GM21529 (cell line): ENCODE measurements at regions not wholly inside any gene's neighbourhood (a gene's known extent, or its start where the extent isn't known, plus 50 kb on each side); places are given as distances from the start of the nearest gene placed in this dataset.
A peak's percentile ranks its signal among the peaks of the same experiment; 100 is the strongest.

Source experiments
- ATAC-seq: cut with Tn5 transposase; IDR thresholded peaks from one replicate; pipeline ENCODE4 v1.9.1; 2021; ENCODE audit not compliant: unreplicated experiment

GRCh38 chr2:155350783-155351580 lies 652.5 kb downstream of the KCNJ3 start:
- no peak for ATAC-seq

DNA sequence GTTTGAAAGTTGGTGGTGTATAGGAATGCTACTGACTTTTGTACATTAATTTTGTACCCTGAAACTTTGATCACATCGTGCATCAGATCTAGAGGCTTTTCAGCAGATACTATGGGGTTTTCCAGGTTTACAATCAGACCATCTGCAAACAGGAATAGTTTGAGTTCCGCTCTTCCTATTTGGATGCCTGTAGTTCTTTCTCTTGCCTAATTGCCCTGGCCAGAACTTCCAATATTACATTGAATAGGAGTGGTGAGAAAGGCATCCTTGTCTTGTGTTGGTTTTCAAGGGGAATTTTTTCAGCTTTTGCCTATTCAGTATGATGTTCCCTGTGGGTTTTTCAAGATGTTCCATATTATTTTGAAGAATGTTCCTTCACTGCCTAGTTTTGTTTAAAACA lies 633.5 kb downstream of the KCNJ3 start:
- ATAC-seq, result no peak

DNA sequence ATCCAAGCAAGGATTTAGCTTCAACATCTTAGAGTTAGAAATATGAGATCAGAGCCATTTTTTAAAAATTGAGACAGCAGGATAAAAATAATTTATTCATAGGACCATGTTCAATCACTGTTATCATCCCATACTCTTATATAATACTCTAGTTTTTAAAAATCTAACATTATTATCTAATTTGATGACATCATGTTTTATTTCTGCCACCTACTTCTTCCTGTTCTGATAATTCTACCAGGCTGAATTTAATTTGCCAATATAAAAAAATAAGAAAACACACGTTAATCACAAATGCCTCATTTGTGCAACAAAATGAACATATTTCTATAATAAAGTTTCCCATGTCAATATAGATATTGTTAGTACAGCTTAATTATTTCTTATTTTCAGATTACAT lies 621.7 kb downstream of the KCNJ3 start:
- no peak for ATAC-seq

DNA sequence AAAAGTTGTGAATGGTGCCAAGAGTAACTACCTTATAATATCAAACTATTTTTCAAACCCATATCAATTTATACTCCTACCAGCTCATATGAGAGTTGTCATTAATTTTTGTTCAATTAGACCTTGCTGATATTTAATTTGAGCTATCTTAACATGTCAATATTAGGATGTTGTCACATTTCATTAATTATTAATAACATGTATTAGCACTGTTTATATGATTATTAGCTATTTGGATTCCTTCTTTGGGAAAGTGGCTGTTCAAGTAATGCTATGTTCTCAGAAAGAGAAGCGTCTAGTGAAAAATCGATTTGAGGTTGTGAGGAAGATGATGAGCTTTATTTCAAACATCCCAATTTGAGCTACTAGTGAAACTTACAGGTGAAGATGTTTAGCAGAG lies 620.2 kb downstream of the KCNJ3 start:
- ATAC-seq, result no peak

GRCh38 chr2:155315768-155316167 lies 617.3 kb downstream of the KCNJ3 start:
- ATAC-seq, result no peak

GRCh38 chr2:155310589-155310988 lies 612.1 kb downstream of the KCNJ3 start:
- peak; percentile 65 for ATAC-seq

DNA sequence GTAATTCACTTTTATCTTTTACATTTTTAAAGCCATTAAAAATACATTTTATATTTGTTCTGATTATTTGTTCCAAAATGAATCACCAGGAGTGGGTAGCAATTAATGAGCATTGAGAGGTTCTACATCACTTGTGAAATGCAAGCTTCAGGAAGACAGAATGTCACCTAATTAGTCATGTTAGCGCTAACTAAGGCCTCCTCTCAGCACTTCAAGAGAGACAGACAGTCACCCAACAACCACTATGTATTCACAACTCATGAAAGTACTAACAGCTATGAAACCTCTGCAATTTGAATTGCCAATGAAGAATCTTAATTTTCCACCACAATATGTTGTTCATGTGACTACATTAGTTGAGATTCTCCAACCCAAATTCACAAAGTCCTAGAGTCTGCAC lies 611.0 kb downstream of the KCNJ3 start:
- ATAC-seq, result no peak

- peak; percentile 45 for ATAC-seq
These were observed 610.0 kb downstream of the KCNJ3 start for GRCh38 chr2:155308367-155309009.

DNA sequence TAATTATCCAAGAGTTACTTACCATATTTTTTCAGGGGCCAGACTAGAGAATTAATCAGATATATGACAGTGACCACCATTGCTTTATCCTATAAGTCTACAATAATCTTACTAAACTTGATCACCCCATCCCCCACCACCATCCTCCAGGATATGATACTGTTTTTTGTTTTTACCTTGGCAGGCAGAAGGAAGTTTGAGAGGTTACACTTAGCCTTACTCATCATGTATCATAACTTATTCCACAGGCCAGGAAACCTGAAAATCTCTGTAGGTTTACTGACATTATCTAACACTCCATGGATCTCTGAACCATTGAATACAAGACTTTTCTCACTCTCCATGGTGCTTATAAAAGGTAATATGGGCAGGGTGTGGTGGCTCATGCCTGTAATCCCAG lies 602.7 kb downstream of the KCNJ3 start:
- ATAC-seq, result no peak

DNA sequence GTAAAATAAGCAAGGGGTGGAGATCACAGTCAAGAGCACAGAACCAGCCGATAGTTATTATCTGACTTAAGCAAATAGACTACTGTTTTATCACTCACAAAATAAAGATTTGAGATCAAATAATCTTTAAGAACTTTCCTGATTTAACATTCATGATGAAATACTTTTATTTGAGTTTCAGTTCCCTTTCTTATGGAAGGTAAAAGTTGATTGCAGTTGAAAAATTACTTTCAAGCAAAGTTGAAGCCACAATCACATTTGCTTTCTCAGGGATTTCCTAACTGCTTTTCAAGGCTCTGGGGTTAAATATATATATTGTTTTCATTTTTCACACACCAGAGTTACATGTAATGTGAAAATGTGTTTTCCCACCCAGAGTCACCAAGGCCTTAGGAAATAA lies 599.5 kb downstream of the KCNJ3 start:
- no peak for ATAC-seq

DNA sequence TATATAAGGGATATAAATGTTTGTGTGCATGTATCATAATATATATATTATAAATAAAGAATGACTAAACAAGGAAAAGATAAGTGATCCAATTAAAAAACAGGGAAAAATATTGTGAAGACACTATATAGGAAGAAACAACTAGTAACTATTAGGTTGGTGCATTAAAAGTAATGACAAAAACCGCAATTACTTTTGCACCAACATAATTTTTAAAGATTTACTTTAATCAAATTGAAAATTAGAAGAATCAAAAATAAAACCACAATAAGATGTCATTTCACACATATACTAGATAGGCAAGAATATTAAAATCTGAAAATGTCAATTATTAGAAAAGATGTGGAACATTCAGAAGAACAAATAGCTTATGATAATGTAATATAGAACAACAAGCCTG lies 595.9 kb downstream of the KCNJ3 start:
- no peak for ATAC-seq

DNA sequence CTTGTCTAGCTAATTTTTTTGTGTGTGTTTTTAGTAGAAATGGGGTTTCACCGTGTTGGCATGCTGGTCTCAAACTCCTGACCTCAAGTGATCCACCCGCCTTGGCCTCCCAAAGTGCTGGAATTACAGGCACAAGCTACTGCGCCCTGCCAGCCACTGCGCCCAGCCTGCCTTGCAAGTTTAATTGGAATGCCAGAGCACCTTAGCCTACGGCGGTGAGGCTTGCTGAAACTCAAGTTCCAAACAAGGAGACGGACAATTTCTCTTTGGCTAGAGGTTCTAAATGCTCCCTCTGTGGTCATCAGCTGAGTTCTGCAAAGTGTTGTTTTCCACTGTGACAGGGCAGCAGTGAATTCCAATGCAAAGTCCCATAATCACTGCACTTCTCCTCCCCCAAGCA lies 583.4 kb downstream of the KCNJ3 start:
- ATAC-seq, result no peak

DNA sequence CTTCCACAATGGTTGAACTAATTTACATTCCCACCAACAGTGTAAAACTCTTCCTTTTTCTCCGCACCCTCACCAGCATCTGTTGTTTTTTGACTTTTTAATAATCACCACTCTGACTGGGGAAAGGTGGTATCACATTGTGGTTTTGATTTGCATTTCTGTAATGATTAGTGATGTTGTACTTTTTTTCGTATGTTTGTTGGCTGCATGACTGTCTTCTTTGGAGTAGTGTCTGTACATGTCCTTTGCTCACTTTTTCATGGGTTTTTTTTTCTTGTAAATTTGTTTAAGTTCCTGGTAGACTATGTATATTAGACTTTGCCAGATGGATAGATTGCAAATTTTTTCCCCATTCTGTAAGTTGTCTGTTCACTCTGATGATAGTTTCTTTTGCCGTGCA lies 574.8 kb downstream of the KCNJ3 start:
- ATAC-seq, result no peak

DNA sequence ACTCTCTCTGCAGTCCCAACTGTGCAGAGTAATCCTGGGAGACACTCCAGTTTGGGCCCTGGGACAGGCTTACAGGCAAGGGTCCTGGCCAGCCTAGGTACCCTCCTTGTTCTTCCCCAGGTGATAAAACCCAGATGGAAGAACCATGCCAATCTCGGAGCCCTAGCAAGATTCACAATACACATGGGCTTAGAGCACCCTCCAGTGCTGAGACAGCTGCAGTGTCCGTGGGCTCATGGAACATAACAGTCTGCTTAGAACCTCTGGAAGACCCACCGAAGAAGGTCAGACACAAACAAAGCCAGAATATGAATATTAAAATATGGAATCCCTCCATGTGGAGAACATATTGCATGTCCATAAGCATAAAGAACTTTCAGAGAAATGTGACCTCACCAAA lies 568.1 kb downstream of the KCNJ3 start:
- no peak for ATAC-seq

DNA sequence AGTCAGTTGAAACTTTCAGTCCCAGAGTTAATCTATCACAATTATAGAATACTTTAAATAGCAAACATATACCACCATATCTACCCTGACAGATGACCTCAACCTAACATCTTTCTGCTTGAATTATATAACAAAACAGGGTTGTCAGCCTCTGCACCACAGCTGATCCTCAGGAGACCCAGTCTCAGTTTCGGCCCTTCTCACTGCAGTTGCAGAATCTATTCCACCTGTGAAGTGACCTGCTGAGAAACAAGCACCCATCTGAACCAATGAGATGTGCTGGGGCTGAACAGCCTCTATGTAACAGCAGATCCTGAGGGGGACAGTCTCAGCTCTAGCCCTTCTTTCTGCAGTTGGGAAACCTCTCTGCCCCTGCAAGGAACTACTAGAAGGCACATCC lies 567.6 kb downstream of the KCNJ3 start:
- no peak for ATAC-seq

DNA sequence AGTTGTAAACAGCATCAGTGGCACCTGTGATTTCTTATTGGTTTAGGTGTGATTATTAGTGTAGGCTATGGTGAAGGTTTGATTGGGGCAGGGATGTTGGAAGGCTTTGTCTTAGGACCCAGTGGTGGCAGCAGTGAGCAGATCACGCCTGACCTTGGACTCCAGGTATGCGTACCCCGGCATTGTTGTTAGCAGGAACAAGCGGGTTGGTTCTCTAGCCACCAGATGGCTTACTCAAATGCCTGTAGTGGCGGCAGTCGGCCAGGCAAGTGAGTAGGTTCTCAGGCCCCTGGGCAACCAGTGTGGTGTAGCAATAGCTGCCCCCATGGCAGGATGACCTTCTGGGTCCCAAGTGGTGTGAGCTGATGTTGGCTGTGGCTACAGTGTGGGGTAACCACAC lies 558.3 kb downstream of the KCNJ3 start:
- no peak for ATAC-seq

DNA sequence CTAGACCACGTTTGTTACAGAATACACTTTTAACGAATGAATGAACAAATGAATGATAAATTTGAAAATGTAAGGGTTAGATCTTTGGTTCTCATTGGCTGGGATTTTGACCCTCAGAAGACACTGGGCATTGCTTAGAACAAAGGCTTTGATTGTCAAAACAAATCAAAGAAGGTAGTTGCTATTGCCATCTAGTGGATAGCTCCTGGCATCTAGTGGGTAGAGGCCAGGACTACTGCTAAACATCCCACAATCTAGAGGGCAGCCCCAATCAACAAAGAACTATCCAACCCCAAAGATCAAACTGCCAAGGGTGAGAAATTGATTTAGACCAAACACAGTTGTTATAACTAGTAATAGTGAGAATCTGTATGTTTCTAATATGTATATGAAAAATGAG lies 552.3 kb downstream of the KCNJ3 start:
- peak; percentile 85 for ATAC-seq

DNA sequence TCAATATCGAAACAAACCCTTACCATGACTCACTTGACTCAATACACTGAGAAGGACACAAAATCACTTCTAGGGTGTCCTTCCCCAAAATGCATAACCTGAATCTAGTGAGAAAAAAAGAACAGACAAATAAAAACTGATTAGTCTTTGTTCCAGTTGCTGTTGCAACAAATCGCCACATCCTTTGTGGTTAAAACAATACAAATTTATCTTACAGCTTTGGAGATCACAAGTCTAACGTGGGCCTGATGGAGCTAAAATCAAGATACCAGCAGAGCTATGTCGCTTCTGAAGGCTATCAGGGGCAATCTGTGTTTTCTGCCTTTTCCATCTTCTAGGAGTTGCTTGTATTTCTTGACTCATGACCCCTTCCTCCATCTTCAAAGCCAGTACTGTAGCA lies 541.7 kb downstream of the KCNJ3 start:
- no peak for ATAC-seq

DNA sequence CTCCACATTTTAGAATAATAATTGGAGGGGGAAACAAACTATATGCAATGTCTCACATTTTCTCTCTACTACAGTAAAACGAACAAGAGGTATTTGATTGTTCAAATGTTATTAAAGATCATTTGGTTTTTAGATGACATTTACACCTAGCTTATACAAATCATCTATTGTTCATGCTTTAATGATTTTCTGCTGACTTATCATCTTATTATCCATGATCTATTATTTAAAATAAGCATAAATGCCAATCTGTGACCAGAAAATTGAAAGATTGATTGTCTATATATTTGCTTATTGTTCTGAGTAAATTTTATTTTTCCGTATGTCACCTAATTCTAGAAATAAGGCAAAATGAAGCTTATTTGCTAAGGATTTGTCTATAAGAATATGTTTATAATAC lies 537.2 kb downstream of the KCNJ3 start:
- ATAC-seq, result no peak

DNA sequence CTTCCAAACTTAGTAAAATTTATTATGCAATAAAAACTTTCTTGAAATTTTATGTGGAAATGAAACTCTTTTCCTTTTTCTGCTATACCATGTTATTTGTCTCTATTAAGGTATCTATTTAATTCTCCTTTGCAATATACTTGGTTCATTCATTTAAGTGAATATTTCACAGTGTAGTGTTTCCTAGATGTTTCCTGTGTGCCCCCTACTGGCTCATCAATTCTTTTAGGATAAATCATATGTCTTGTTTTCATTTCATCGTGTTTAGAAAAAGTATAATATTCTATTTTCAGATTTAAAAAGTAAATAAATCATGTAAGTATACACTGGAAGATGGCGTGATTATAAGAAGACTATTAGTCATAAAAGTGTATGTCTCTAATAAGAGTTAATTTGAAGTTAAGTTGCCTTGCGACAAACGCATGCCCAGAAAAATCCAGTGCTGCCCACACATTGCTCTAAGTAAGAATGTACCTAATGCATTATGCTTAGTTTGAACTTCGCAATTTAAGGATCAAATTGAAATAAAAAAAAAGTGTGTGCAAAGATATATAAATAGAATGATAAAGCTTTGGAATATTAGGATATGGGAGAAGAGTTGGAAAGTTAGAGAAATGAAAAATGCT lies 525.4 kb downstream of the KCNJ3 start:
- peak; percentile 54 for ATAC-seq

DNA sequence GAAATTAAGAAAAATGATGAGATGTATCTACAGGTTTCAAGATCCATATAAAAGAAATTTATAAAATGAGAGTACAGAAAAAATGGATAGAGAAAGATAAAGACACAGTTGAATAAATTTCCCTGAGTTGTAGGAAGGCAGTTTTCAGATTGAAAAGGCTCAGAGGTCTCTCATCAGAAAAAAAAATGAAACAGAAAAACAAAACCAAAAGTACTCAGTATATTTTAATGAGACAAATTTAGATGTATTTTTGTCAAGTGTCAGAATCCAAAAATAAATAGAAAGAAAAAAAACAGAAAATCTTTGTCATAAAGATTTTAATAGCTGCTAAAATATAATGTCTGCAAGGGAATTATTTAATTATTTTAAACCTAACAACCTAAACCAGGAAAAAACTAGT lies 520.5 kb downstream of the KCNJ3 start:
- peak; percentile 64 for ATAC-seq

- ATAC-seq, result peak; percentile 43
These were observed 519.9 kb downstream of the KCNJ3 start for GRCh38 chr2:155218292-155218924.
